ENCODE measurements at regions not wholly inside any gene's neighbourhood (a gene's known extent, or its start where the extent isn't known, plus 50 kb on each side); places are given as distances from the start of the nearest gene placed in this dataset.
"Not testable (repeated sequence)": the region's sequence is repeated elsewhere in the genome, so short reads cannot be mapped to it uniquely, and the experiment has no call there.

DNA sequence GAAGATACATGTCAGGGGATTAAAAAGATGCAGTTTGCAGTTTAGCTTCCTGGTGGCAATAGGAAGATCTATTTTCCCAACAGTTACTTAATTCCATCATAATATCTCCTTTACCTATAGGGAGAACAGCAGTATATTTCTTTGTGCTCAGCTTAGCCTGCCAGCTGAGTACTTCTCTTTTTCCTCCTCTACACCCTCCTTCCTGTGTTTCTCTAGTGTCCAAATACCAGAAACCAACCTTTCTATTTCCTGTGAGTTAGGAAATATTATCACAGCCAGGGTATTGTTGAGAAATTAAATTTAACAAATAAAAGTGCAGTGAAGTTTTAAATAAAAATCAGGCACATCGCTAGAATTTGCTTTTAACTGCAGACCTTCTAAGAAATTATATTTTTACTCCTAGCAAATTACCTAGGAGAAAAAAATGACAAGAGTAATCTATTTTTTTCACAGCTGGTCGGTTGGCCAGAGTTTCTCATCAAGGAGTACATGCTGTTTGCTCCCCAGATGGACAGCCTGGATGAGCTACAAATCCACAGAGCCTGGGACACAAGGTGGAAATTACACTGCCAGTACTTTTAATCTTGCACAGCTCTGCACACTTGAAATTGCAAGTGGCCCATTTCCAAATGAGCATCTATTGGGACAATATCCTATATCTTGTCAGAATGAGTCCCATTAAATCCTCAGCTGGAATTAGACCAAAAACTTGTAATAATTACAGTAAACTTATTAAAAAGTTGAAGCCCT is 185.2 kb upstream of the CFAP20DC start:
- Histone ChIP-seq H3K27ac (no peak overlapping the region), H3K4me1 (no peaks in the 10 kb centered on the region), H3K4me3 (no peak overlapping the region), H3K27me3 (no peaks in the 10 kb centered on the region), H3K9me3 (peaks cover 0 to 5% (median under 1%) of the 10 kb centered on the region in 4 donors), H3K36me3 (no peaks in the 10 kb centered on the region)
- TF ChIP-seq, protein P1, sequence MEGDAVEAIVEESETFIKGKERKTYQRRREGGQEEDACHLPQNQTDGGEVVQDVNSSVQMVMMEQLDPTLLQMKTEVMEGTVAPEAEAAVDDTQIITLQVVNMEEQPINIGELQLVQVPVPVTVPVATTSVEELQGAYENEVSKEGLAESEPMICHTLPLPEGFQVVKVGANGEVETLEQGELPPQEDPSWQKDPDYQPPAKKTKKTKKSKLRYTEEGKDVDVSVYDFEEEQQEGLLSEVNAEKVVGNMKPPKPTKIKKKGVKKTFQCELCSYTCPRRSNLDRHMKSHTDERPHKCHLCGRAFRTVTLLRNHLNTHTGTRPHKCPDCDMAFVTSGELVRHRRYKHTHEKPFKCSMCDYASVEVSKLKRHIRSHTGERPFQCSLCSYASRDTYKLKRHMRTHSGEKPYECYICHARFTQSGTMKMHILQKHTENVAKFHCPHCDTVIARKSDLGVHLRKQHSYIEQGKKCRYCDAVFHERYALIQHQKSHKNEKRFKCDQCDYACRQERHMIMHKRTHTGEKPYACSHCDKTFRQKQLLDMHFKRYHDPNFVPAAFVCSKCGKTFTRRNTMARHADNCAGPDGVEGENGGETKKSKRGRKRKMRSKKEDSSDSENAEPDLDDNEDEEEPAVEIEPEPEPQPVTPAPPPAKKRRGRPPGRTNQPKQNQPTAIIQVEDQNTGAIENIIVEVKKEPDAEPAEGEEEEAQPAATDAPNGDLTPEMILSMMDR (IDR thresholded peaks at IDR 0.05), result no peak
- TF ChIP-seq POLR2A (IDR thresholded peaks at IDR 0.05), result no peak
- no peak for DNase-seq

DNA sequence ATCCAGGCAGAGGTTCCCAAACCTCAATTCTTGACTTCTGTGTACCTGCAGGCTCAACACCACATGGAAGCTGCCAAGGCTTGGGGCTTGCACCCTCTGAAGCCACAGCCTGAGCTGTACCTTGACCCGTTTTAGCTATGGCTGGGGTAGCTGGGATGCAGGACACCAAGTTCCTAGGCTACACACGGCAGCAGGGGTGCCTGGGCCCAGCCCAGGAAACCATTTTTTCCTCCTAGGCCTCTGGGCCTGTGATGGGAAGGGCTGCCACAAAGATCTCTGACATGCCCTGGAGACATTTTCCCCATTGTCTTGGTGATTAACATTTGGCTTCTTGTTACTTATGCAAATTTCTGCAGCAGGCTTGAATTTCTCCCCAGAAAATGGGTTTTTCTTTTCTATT is 180.6 kb upstream of the CFAP20DC start:
- H3K4me1 ChIP-seq, DNase-seq: not testable (repeated sequence)

DNA sequence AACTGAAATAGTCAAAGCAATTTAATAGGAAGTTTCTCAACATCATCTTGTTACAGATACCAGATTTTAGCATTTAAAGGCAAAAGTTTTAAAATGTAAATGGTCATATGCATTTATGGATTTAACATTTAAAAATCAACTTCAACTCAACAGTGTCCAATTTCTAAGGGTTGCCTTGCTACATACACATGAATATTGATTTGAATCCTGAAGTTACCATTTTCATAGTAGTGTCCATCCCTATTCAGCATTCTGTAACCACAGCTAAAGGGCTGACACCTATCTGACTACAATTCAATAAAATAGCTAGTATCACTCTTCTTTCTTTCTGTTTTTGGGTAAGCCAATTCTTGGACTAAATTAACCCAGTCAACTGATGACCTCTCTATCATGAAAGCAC is 164.0 kb upstream of the CFAP20DC start:
- H3K27me3 ChIP-seq, result no peaks in the 10 kb centered on the region
- H3K4me1 ChIP-seq, result no peaks in the 10 kb centered on the region
- no peak for TF ChIP-seq POLR2A (IDR thresholded peaks at IDR 0.05)
- TF ChIP-seq, protein P1 (IDR thresholded peaks at IDR 0.05), result no peak
- no peak overlapping the region for H3K4me3 ChIP-seq
- no peaks in the 10 kb centered on the region for H3K9me3 ChIP-seq
- H3K27ac ChIP-seq, result no peak overlapping the region
- H3K36me3 ChIP-seq, result no peaks in the 10 kb centered on the region
- no peak for DNase-seq

More for the DNA sequence above, 180.6 kb upstream of the CFAP20DC start:
- not testable (repeated sequence) for H3K27me3 ChIP-seq, H3K27ac ChIP-seq, H3K36me3 ChIP-seq, H3K4me3 ChIP-seq
- H3K9me3 ChIP-seq, result peaks cover 0 to 11% (median 3%) of the 10 kb centered on the region in 4 donors

DNA sequence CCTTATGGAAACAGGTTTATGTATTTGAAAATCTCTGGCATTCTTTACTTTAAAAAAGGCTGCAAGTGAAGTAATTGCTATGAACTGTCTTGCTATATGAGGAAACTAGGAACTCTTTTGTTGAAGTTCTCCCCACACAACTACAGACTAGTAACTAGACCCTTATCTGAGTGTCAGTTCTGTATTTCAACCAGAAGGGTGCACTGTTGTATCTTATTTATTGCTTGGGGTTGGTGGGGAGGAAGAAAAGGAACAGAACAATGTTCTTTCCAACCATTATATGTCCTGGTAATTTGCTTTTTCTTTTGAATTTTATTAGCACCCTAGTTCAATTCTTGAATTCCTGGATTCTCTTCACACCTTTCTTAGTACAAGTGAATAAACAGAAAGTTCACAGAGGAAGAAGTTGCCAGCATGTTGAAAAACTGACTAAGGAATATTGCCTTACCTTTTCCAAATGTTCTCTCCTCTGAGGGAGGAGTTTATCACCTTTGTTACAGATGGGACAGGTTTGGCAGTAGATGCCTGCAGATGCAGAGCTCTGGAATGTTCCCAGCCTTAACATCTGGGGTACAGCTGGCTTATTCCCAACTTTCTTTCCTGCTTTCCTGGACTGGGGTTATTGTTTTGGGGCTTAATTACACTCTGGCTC is 162.4 kb upstream of the CFAP20DC start:
- Histone ChIP-seq H3K27ac (no peak overlapping the region), H3K9me3 (no peaks in the 10 kb centered on the region), H3K27me3 (no peaks in the 10 kb centered on the region), H3K4me1 (no peaks in the 10 kb centered on the region), H3K4me3 (no peak overlapping the region), H3K36me3 (no peaks in the 10 kb centered on the region)
- DNase-seq, result no peak
- no peak for TF ChIP-seq POLR2A (IDR thresholded peaks at IDR 0.05)
- TF ChIP-seq, protein P1 (IDR thresholded peaks at IDR 0.05), result peak; percentile 48 to 74 (median 70)

DNA sequence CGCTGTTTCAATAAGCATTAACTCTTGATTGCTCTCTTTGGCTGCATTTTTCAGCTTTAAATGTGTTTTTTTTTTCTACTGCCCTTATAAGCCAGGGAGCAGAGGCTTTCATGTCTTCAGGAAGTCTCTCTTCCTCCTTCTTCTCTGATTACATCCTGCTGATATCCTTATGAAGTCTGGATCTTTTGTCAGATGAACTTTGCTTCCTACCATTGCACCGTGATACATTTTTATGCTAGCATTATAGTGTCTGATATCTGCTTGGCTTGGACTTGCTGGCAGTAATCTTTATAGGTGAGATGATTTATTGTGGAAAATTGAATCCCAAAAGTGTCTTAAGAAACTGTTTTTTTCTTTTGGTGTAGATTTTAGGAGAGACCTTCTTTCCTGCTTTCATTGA is 160.4 kb upstream of the CFAP20DC start:
- no peaks in the 10 kb centered on the region for H3K9me3 ChIP-seq
- DNase-seq, result no peak
- H3K4me3 ChIP-seq, result no peak overlapping the region
- H3K27me3 ChIP-seq, result no peaks in the 10 kb centered on the region
- no peaks in the 10 kb centered on the region for H3K36me3 ChIP-seq
- H3K4me1 ChIP-seq, result no peaks in the 10 kb centered on the region
- TF ChIP-seq, protein P1 (IDR thresholded peaks at IDR 0.05), result no peak
- TF ChIP-seq POLR2A (IDR thresholded peaks at IDR 0.05), result no peak
- no peak overlapping the region for H3K27ac ChIP-seq

DNA sequence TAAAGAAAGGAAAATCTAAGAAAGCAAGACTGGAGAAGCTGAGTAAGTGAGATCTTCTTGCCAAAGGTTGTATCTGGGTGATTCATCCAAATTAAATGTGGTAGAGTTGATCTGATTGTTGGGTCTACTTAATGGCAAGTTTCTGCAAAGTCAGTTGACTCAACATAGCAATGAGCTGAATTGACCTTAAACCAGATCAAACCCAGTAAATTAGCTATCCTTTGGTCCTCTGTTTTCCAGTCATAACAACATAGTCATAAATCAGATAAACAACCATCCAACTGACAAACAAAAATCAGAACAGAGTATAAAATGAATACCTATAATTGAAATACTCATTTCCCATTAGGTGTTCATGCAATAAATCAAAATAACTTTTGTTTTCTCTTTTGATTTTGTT is 142.6 kb upstream of the CFAP20DC start:
- Histone ChIP-seq H3K4me1 (no peaks in the 10 kb centered on the region), H3K4me3 (no peak overlapping the region), H3K27me3 (no peaks in the 10 kb centered on the region), H3K9me3 (no peaks in the 10 kb centered on the region), H3K27ac (no peak overlapping the region), H3K36me3 (no peaks in the 10 kb centered on the region)
- DNase-seq, result no peak
- TF ChIP-seq, protein P1 (IDR thresholded peaks at IDR 0.05), result no peak
- no peak for TF ChIP-seq POLR2A (IDR thresholded peaks at IDR 0.05)
